BE2C (cell line): ENCODE measurements at regions not wholly inside any gene's neighbourhood (a gene's known extent, or its start where the extent isn't known, plus 50 kb on each side); places are given as distances from the start of the nearest gene placed in this dataset.
A peak's percentile ranks its signal among the peaks of the same experiment; 100 is the strongest.

Experiments used
- DNase-seq: peaks from one replicate; pipeline ENCODE4 v3.0.0-alpha.2; 2020
- H3K27me3 ChIP-seq: fragments of 250-450 bp; sonication (Bioruptor Pico); 2 replicates; pipeline ENCODE4 v1.5.1; 2020; ENCODE audit warnings: mild to moderate bottlenecking
- H3K36me3 ChIP-seq: fragments of 250-450 bp; sonication (Bioruptor Pico); 2 replicates; pipeline ENCODE4 v1.5.1; 2020; ENCODE audit warnings: mild to moderate bottlenecking
- H3K4me1 ChIP-seq: fragments of 250-450 bp; sonication (Bioruptor Pico); 2 replicates; pipeline ENCODE4 v1.5.1; 2020
- H3K4me3 ChIP-seq: 2 replicates; pipeline ENCODE4 v1.5.1; 2011; ENCODE audit warnings: low read depth, low read length
- H3K9me3 ChIP-seq: fragments of 250-450 bp; sonication (Bioruptor Pico); 2 replicates; pipeline ENCODE4 v1.5.1; 2020
- CTCF ChIP-seq: IDR thresholded peaks from 2 replicates; pipeline ENCODE4 v1.5.1; 2012; ENCODE audit warnings: mild to moderate bottlenecking, low read depth, low read length

- Histone ChIP-seq H3K4me3 (no peak overlapping the region; the same call in 1 of the 2 replicates), H3K9me3 (0 out of 2 replicates have a peak, but pooled peaks cover 3% of the 10 kb centered on the region), H3K27me3 (no peaks in the 10 kb centered on the region), H3K4me1 (peaks cover 27% of the 10 kb centered on the region), H3K36me3 (peaks cover 4% of the 10 kb centered on the region; the same call in 1 of the 2 replicates)
- TF ChIP-seq CTCF = no peak
- DNase-seq = no peak
Measured at GRCh38 chr22:26781062-26781461, 123.7 kb downstream of the MIAT start.

- Histone ChIP-seq H3K36me3 (peaks cover 4% of the 10 kb centered on the region; the same call in 1 of the 2 replicates), H3K9me3 (0 out of 2 replicates have a peak, but pooled peaks cover 3% of the 10 kb centered on the region), H3K4me3 (peak overlapping the region; percentile 23), H3K27me3 (no peaks in the 10 kb centered on the region), H3K4me1 (peaks cover 27% of the 10 kb centered on the region)
- peak; percentile 76 for DNase-seq
- no peak for TF ChIP-seq CTCF
Measured at GRCh38 chr22:26781596-26781995, 124.2 kb downstream of the MIAT start.

GRCh38 chr22:26783885-26784284 lies 126.5 kb downstream of the MIAT start:
- no peaks in the 10 kb centered on the region for H3K27me3 ChIP-seq

GRCh38 chr22:26784772-26785171 lies 127.4 kb downstream of the MIAT start:
- Histone ChIP-seq H3K36me3 (peaks cover 3% of the 10 kb centered on the region; the same call in 1 of the 2 replicates), H3K27me3 (no peaks in the 10 kb centered on the region), H3K4me1 (peaks cover 12% of the 10 kb centered on the region), H3K9me3 (0 out of 2 replicates have a peak, but pooled peaks cover 2% of the 10 kb centered on the region), H3K4me3 (no peak overlapping the region)
- TF ChIP-seq CTCF = no peak
- no peak for DNase-seq

More at GRCh38 chr22:26783885-26784284, 126.5 kb downstream of the MIAT start:
- no peak for DNase-seq
- Histone ChIP-seq H3K4me3 (no peak overlapping the region), H3K9me3 (0 out of 2 replicates have a peak, but pooled peaks cover 3% of the 10 kb centered on the region), H3K4me1 (peaks cover 13% of the 10 kb centered on the region), H3K36me3 (peaks cover 4% of the 10 kb centered on the region; the same call in 1 of the 2 replicates)
- TF ChIP-seq CTCF = no peak

- DNase-seq = no peak
- H3K4me3 ChIP-seq = no peak overlapping the region
- no peaks in the 10 kb centered on the region for H3K9me3 ChIP-seq
- no peaks in the 10 kb centered on the region for H3K27me3 ChIP-seq
- no peak for TF ChIP-seq CTCF
- peaks cover 16% of the 10 kb centered on the region for H3K4me1 ChIP-seq
- no peaks in the 10 kb centered on the region for H3K36me3 ChIP-seq
Measured at GRCh38 chr22:26785932-26786331, 128.5 kb downstream of the MIAT start.

- Histone ChIP-seq H3K27me3 (no peaks in the 10 kb centered on the region), H3K9me3 (no peaks in the 10 kb centered on the region), H3K4me1 (peaks cover 14% of the 10 kb centered on the region), H3K4me3 (no peak overlapping the region), H3K36me3 (no peaks in the 10 kb centered on the region; the same call in 1 of the 2 replicates)
- no peak for TF ChIP-seq CTCF
- DNase-seq = no peak
Measured at GRCh38 chr22:26786398-26786797, 129.0 kb downstream of the MIAT start.
